Natural killer cell (primary cell): ENCODE measurements at regions not wholly inside any gene's neighbourhood (a gene's known extent, or its start where the extent isn't known, plus 50 kb on each side); places are given as distances from the start of the nearest gene placed in this dataset.

ENCODE experiments used
- ATAC-seq, 3 donors: fragments of 150-1000 bp in 2 of 3; fragments of 200-7000 bp in 1 of 3; cut with Tn5 transposase; 1 replicate in 1 of 3; 2 replicates in 2 of 3; pipeline ENCODE4 v1.10.0; 2021; ENCODE audit warnings: mild to moderate bottlenecking in 2 of 3, moderate library complexity in 2 of 3
- DNase-seq, 2 donors: peaks; one replicate each; pipeline versions ENCODE4 v3.0.0 to v3.0.0-alpha.2; 2013 to 2021; ENCODE audit warnings: mixed read lengths in 1 of 2
- H3K27ac ChIP-seq: one replicate; pipeline ENCODE4 v1.5.1; 2013; ENCODE audit warnings: mild to moderate bottlenecking, low read length
- H3K27me3 ChIP-seq: one replicate; pipeline ENCODE4 v1.6.1; 2013; ENCODE audit warnings: low read length; ENCODE audit not compliant: control insufficient read depth, insufficient read depth
- H3K36me3 ChIP-seq: one replicate; pipeline ENCODE4 v1.6.1; 2013; ENCODE audit warnings: low read length; ENCODE audit not compliant: control insufficient read depth, insufficient read depth
- H3K4me1 ChIP-seq: one replicate; pipeline ENCODE4 v1.6.1; 2013; ENCODE audit warnings: low read length; ENCODE audit not compliant: control insufficient read depth, insufficient read depth
- H3K4me3 ChIP-seq: one replicate; pipeline ENCODE4 v1.5.1; 2013; ENCODE audit warnings: low read length
- H3K9me3 ChIP-seq: one replicate; pipeline ENCODE4 v1.6.1; 2013; ENCODE audit warnings: low read length; ENCODE audit not compliant: control insufficient read depth, insufficient read depth
- H3K27ac Mint-ChIP-seq, 2 donors: one replicate each; pipeline ENCODE4 v1.8.0; 2022; ENCODE audit warnings: mild to moderate bottlenecking in 2 of 2, mixed read lengths in 2 of 2, moderate library complexity in 1 of 2
- H3K27me3 Mint-ChIP-seq, 2 donors: one replicate each; pipeline ENCODE4 v1.8.0; 2022; ENCODE audit warnings: low read depth in 2 of 2, mixed read lengths in 2 of 2
- H3K36me3 Mint-ChIP-seq: one replicate; pipeline ENCODE4 v1.8.0; 2022; ENCODE audit warnings: mixed read lengths
- H3K4me1 Mint-ChIP-seq, 2 donors: one replicate each; pipeline ENCODE4 v1.8.0; 2022; ENCODE audit warnings: mixed read lengths in 2 of 2
- H3K4me3 Mint-ChIP-seq: one replicate; pipeline ENCODE4 v1.8.0; 2022; ENCODE audit warnings: mild to moderate bottlenecking, moderate library complexity, mixed read lengths
- H3K9me3 Mint-ChIP-seq, 2 donors: one replicate each; pipeline ENCODE4 v1.8.0; 2022; ENCODE audit warnings: mixed read lengths in 2 of 2
- WGBS: methylation state at CpG from one replicate; pipeline ENCODE4 v1.1.7; 2013; ENCODE audit warnings: missing lambda C conversion rate; ENCODE audit not compliant: insufficient coverage; 5-methylcytosine and 5-hydroxymethylcytosine counted together
- intact Hi-C: fragments of 100-400 bp; cut with micrococcal nuclease; formaldehyde crosslinking; loops from one replicate; pipeline ENCODE4 v1.14.2; 2022
- TF ChIP-seq, protein P1 (sequence below): fragments of 200-600 bp; IDR thresholded peaks from one replicate; pipeline ENCODE4 v1.8.0; 2022; ENCODE audit warnings: antibody characterized with exemption

DNA sequence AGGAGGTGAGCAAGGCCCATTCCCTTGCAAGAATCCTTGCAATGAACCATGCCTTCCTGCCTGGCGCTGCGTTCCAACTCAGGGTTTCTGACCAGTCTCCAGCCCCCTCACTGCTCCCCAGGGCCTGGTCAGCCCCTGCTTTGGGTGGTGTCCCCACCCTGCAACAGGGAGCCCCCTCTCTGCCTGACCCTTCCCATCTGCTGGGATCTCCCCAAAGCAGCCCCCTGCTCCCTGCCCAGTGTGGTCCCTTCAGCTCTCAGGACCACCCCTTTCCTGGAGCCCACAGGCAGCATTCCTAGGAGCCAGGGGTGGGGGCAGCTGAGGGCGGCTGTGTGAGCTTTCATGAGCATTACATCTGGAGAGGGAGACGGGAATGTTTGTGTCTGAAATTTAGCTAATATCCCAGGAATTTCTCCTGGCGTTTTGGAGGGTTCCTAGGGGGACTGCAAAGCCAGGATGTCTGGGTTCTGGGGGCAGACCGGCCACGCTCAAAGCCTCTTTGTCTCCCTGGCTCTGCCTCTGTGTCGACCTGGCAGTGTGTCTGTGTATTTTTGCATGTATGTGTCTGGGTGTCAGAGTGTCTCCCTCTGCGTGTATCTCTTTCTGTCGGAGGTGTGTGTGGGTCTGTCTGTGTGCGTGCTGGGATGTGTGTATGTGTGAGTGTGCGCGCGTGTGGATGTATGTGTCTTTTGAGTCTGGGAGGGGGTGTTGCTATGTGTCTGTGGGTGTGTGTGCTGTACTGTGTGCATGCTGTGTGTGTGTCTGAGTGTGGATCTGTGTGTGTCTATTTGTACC, 300.5 kb upstream of the ZMIZ1 start:
- 91% methylated on average over 14 of the region's 14 CpGs for WGBS
- H3K36me3 Mint-ChIP-seq: no peaks in the 10 kb centered on the region
- H3K27me3 Mint-ChIP-seq: peaks cover 0 to 2% of the 10 kb centered on the region in 2 donors
- H3K4me3 Mint-ChIP-seq: no peak overlapping the region
- intact Hi-C loops: no loop called here
- Histone ChIP-seq H3K27me3 (no peaks in the 10 kb centered on the region), H3K9me3 (no peaks in the 10 kb centered on the region), H3K36me3 (no peaks in the 10 kb centered on the region), H3K4me1 (no peaks in the 10 kb centered on the region), H3K4me3 (no peak overlapping the region), H3K27ac (no peak overlapping the region)
- DNase-seq: no peak
- H3K4me1 Mint-ChIP-seq: no peaks in the 10 kb centered on the region
- H3K9me3 Mint-ChIP-seq: no peaks in the 10 kb centered on the region
- H3K27ac Mint-ChIP-seq: no peak overlapping the region
- ATAC-seq: no peak
- TF ChIP-seq, protein P1, sequence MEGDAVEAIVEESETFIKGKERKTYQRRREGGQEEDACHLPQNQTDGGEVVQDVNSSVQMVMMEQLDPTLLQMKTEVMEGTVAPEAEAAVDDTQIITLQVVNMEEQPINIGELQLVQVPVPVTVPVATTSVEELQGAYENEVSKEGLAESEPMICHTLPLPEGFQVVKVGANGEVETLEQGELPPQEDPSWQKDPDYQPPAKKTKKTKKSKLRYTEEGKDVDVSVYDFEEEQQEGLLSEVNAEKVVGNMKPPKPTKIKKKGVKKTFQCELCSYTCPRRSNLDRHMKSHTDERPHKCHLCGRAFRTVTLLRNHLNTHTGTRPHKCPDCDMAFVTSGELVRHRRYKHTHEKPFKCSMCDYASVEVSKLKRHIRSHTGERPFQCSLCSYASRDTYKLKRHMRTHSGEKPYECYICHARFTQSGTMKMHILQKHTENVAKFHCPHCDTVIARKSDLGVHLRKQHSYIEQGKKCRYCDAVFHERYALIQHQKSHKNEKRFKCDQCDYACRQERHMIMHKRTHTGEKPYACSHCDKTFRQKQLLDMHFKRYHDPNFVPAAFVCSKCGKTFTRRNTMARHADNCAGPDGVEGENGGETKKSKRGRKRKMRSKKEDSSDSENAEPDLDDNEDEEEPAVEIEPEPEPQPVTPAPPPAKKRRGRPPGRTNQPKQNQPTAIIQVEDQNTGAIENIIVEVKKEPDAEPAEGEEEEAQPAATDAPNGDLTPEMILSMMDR: no peak

DNA sequence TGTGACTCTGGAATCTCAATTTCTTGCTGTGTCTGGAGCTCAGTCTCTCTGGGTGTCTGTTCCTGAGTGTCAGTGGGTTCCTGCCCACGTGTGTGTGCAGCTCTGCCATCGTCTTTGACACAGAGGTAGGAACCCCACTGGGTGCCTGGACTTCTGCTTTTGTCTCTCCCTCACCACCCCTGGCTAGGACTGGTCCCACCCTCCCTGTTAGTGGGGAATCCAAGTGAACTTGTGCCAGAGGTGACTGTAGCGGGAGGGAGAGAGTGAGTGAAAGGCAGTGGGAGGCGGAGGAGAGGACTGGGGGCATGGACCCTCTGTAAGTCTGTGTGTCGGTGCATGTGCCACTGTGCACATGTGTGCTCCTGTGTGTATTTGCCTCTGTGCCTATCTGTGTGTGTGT, 299.9 kb upstream of the ZMIZ1 start:
- ATAC-seq (no peak), DNase-seq (no peak)
- no peaks in the 10 kb centered on the region for H3K4me1 ChIP-seq
- no peaks in the 10 kb centered on the region for H3K36me3 Mint-ChIP-seq
- no peaks in the 10 kb centered on the region for H3K9me3 ChIP-seq
- H3K27me3 ChIP-seq: no peaks in the 10 kb centered on the region
- no peaks in the 10 kb centered on the region for H3K4me1 Mint-ChIP-seq
- TF ChIP-seq, protein P1: no peak
- peaks cover 0 to 2% of the 10 kb centered on the region in 2 donors for H3K27me3 Mint-ChIP-seq
- no peak overlapping the region for H3K4me3 ChIP-seq
- no peak overlapping the region for H3K27ac ChIP-seq
- no peaks in the 10 kb centered on the region for H3K9me3 Mint-ChIP-seq
- H3K27ac Mint-ChIP-seq: no peak overlapping the region
- H3K36me3 ChIP-seq: no peaks in the 10 kb centered on the region
- WGBS: 51% methylated on average over 5 of the region's 5 CpGs
- H3K4me3 Mint-ChIP-seq: no peak overlapping the region
- intact Hi-C loops: no loop called here

DNA sequence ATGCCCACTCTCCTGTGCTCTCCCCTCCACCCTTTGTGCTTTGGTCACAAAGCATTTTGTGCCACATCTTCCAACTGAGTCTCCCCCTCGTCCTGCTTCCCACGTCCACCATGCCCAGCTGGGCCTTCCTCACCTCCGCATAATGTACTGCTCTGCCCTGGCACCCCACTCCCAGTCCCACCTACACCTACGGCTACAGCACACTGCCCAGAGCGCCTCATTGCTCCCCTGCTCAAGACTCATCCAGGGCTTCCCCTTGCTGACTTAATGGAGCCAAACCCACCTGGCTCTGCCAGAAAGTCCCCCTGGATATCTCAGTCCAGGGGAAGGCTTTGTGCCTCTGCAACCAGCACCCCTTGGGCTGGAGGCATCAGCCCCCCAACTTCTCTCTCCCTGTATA, 299.2 kb upstream of the ZMIZ1 start:
- no peak for DNase-seq
- Histone ChIP-seq H3K27me3 (no peaks in the 10 kb centered on the region), H3K36me3 (no peaks in the 10 kb centered on the region), H3K4me3 (no peak overlapping the region), H3K27ac (no peak overlapping the region), H3K4me1 (no peaks in the 10 kb centered on the region), H3K9me3 (no peaks in the 10 kb centered on the region)
- H3K27me3 Mint-ChIP-seq: peaks cover 0 to 2% of the 10 kb centered on the region in 2 donors
- no peaks in the 10 kb centered on the region for H3K4me1 Mint-ChIP-seq
- ATAC-seq: no peak
- no peaks in the 10 kb centered on the region for H3K36me3 Mint-ChIP-seq
- WGBS: 86% methylated on average over 5 of the region's 5 CpGs
- no peak overlapping the region for H3K4me3 Mint-ChIP-seq
- intact Hi-C loops: no loop called here
- no peaks in the 10 kb centered on the region for H3K9me3 Mint-ChIP-seq
- TF ChIP-seq, protein P1: no peak
- H3K27ac Mint-ChIP-seq: no peak overlapping the region
